Loucy (cell line): ENCODE measurements at regions not wholly inside any gene's neighbourhood (a gene's known extent, or its start where the extent isn't known, plus 50 kb on each side); places are given as distances from the start of the nearest gene placed in this dataset.
"Not testable (repeated sequence)": the region's sequence is repeated elsewhere in the genome, so short reads cannot be mapped to it uniquely, and the experiment has no call there.

Experiments
- CTCF ChIP-seq: fragments of 200-600 bp; sonication (generic); conservative IDR thresholded peaks from 2 replicates; pipeline ENCODE4 v1.5.1; 2014; ENCODE audit warnings: mild to moderate bottlenecking, antibody characterized with exemption, low read length
- EZH2phosphoT487 ChIP-seq: fragments of 200-600 bp; IDR thresholded peaks from 2 replicates; pipeline ENCODE4 v1.6.1; 2018; ENCODE audit warnings: antibody characterized with exemption, mild to moderate bottlenecking, moderate library complexity, borderline replicate concordance

GRCh38 chr3:127491024-127491305, 99.6 kb downstream of the TPRA1 start:
- not testable (repeated sequence) for TF ChIP-seq CTCF, EZH2phosphoT487
